ENCODE measurements at regions not wholly inside any gene's neighbourhood (a gene's known extent, or its start where the extent isn't known, plus 50 kb on each side); places are given as distances from the start of the nearest gene placed in this dataset.
A peak's percentile ranks its signal among the peaks of the same experiment; 100 is the strongest.

- no peak overlapping the region for H3K27ac ChIP-seq
- ATAC-seq (replicated peaks in 6 of 8): peak in 2 of 8 experiments; percentile 22 to 52
- in situ Hi-C loops (cut with MboI; ENCODE audit: low pct_unique_long_range_greater_than_20kb in 2 of 9, low sequenced_read_pairs in 9 of 9, unreplicated experiment in 9 of 9): no loop called here
- peaks cover 0 to 17% of the 10 kb centered on the region in 2 donors for H3K4me1 ChIP-seq (replicated peaks in 1 of 2)
- WGBS, 10 experiments: 0 to 94% (median 70%) methylated on average over 1 to 2 of the region's 2 CpGs; no CpG with 5 or more reads in 2 of the 10 experiments
- no peak overlapping the region for H3K4me3 ChIP-seq
Measured at GRCh38 chr2:83650161-83650560, 808.9 kb downstream of the SUCLG1 start.

DNA sequence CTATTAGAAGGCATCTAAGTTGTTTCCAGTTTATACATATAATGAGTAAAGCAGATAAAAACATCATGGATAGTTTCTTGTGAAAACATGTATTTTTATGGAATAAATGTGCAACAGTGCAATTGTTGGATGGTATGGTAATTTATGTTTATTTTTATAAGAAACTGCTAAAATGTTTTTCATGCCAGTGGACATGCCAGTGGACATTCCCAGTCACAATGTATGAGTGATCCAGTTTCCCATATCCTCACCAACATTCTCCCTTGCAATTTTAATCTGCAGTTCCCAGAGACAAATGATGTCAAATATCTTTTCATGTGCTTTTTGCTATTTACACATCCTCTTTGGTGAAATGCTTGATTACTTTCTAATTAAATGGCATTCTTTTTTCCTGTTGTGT is 818.6 kb downstream of the SUCLG1 start:
- Histone ChIP-seq H3K4me1 (replicated peaks in 1 of 2) (no peaks in the 10 kb centered on the region), H3K27ac (no peak overlapping the region), H3K4me3 (no peak overlapping the region)
- ATAC-seq (replicated peaks in 6 of 8): no peak
- in situ Hi-C loops (cut with MboI; ENCODE audit: low pct_unique_long_range_greater_than_20kb in 2 of 9, low sequenced_read_pairs in 9 of 9, unreplicated experiment in 9 of 9): no loop called here

DNA sequence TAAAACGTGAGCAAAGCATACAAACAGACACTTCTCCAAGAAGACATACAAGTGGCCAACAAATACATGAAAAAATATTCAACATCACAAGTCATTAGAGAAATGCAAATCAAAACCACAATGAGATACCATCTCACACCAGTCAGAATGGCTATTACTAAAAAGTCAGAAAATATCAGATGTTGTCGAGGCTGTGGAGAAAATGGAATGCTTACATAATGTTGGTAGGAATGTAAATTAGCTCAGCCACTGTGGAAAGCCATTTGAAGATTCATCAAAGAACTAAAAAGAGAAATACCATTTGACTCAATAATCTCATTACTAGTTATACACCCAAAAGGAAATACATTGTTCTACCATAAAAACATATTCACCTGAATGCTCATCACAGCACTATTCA is 825.7 kb downstream of the SUCLG1 start:
- Histone ChIP-seq H3K27ac (no peak overlapping the region), H3K4me3 (no peak overlapping the region), H3K4me1 (replicated peaks in 1 of 2) (no peaks in the 10 kb centered on the region)
- ATAC-seq (replicated peaks in 6 of 8): peak in 1 of 8 experiments; percentile 56
- WGBS, 10 experiments: 0 to 92% (median 63%) methylated on average over 1 to 2 of the region's 2 CpGs
- in situ Hi-C loops (cut with MboI; ENCODE audit: low pct_unique_long_range_greater_than_20kb in 2 of 9, low sequenced_read_pairs in 9 of 9, unreplicated experiment in 9 of 9): no loop called here

GRCh38 chr2:83630351-83630750 is 828.7 kb downstream of the SUCLG1 start:
- H3K4me3 ChIP-seq: no peak overlapping the region
- WGBS, 10 experiments: 16 to 100% (median 75%) methylated on average over 2 of the region's 2 CpGs
- ATAC-seq (replicated peaks in 6 of 8): no peak
- in situ Hi-C loops (cut with MboI; ENCODE audit: low pct_unique_long_range_greater_than_20kb in 2 of 9, low sequenced_read_pairs in 9 of 9, unreplicated experiment in 9 of 9): no loop called here
- H3K27ac ChIP-seq: no peak overlapping the region
- H3K4me1 ChIP-seq (replicated peaks in 1 of 2): no peaks in the 10 kb centered on the region

- 26 to 96% (median 90%) methylated on average over 3 to 4 of the region's 4 CpGs for WGBS, 10 experiments
- in situ Hi-C loops (cut with MboI; ENCODE audit: low pct_unique_long_range_greater_than_20kb in 2 of 9, low sequenced_read_pairs in 9 of 9, unreplicated experiment in 9 of 9): no loop called here
Measured at GRCh38 chr2:83615511-83615910, 843.6 kb downstream of the SUCLG1 start.

GRCh38 chr2:83613178-83613577 is 845.9 kb downstream of the SUCLG1 start:
- 50 to 100% (median 84%) methylated on average over 1 of the region's 1 CpG; no CpG with 5 or more reads in 2 of the 10 experiments for WGBS, 10 experiments
- Histone ChIP-seq H3K4me1 (replicated peaks in 1 of 2) (no peaks in the 10 kb centered on the region), H3K4me3 (no peak overlapping the region), H3K27ac (no peak overlapping the region)
- in situ Hi-C loops (cut with MboI; ENCODE audit: low pct_unique_long_range_greater_than_20kb in 2 of 9, low sequenced_read_pairs in 9 of 9, unreplicated experiment in 9 of 9): no loop called here
- no peak for ATAC-seq (replicated peaks in 6 of 8)

More at GRCh38 chr2:83615511-83615910, 843.6 kb downstream of the SUCLG1 start:
- Histone ChIP-seq H3K4me3 (no peak overlapping the region), H3K27ac (no peak overlapping the region), H3K4me1 (replicated peaks in 1 of 2) (no peaks in the 10 kb centered on the region)
- ATAC-seq (replicated peaks in 6 of 8): no peak

DNA sequence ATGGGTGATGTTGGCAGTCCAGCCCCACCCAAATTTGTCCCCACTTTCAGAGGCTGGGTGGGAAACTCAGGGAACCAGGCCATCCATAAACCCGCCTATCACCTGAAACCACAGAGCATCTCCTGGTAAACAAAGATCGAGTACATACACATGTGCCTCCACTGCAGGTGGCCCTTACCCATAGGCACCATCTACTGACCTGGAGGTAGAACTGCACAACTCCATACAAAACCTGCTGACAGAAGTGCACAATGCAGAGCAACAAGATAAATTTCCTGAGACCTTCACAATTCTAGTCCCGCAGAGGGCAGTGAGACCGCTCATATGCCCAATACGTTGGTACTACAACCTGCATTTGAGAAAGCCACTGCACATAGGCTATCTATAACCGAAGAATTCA is 856.3 kb downstream of the SUCLG1 start:
- in situ Hi-C loops (cut with MboI; ENCODE audit: low pct_unique_long_range_greater_than_20kb in 2 of 9, low sequenced_read_pairs in 9 of 9, unreplicated experiment in 9 of 9): no loop called here
- Histone ChIP-seq H3K27ac (no peak overlapping the region), H3K4me3 (no peak overlapping the region), H3K4me1 (replicated peaks in 1 of 2) (no peaks in the 10 kb centered on the region)
- peak in 1 of 8 experiments; percentile 26 for ATAC-seq (replicated peaks in 6 of 8)
- WGBS, 10 experiments: 40 to 100% (median 94%) methylated on average over 1 to 6 of the region's 6 CpGs; no CpG with 5 or more reads in 1 of the 10 experiments

DNA sequence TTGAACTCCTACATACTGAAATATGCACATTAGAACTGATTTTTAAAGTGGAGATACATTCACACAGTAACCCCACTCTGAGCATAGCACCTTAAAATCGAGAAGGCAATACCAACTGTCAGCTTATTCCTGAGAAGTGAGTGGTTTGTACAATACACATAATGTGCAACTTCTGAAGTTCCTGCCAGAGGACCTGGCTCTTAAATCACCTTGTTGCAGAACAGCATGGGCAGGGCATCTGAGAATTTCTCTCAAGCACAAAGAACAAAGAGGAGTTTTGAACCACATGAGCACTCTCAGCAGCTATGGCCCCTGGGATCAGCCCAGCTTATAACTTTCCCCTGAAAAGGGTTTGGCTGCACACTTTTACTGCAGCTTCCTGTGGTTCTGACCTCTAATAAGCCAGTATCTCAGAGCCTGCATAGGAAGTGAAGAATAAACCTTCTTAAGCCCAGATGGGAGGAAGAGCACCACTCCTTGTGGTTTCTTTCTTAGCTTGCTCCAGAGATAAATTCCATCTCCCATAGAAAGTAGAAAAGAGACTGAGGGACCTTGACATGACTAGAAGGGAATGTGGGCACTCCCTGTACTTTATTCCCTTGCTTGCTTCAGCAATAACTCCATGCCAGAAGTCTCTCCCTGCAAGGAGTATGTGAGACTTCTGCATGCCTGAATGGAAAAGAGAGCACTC is 862.3 kb downstream of the SUCLG1 start:
- peak in 1 of 8 experiments; percentile 52 for ATAC-seq (replicated peaks in 6 of 8)
- Histone ChIP-seq H3K4me3 (no peak overlapping the region), H3K27ac (no peak overlapping the region), H3K4me1 (replicated peaks in 1 of 2) (no peaks in the 10 kb centered on the region)
- 0 to 100% (median 60%) methylated on average over 1 of the region's 1 CpG; no CpG with 5 or more reads in 4 of the 10 experiments for WGBS, 10 experiments
- in situ Hi-C loops (cut with MboI; ENCODE audit: low pct_unique_long_range_greater_than_20kb in 2 of 9, low sequenced_read_pairs in 9 of 9, unreplicated experiment in 9 of 9): no loop called here

DNA sequence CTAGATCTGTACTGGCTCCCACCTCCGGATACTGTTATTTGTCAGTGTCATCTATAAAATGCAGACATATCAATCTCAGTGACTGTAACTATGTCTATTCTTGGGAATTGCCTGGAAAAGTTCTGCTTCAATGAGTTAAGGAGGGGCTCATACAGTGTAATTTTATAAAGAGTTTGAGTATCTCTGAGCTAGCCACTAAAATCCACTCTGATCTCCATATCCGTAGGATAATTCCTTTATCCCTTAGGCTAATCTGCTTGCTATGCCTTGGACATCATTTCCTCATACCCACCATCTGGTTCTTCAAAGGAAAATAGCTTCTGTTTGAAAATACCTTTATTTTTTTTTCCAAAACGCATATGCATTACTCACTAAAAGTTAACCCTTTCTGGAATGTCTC is 863.2 kb downstream of the SUCLG1 start:
- H3K27ac ChIP-seq: no peak overlapping the region
- 0 to 100% (median 75%) methylated on average over 1 to 3 of the region's 3 CpGs; no CpG with 5 or more reads in 1 of the 10 experiments for WGBS, 10 experiments
- in situ Hi-C loops (cut with MboI; ENCODE audit: low pct_unique_long_range_greater_than_20kb in 2 of 9, low sequenced_read_pairs in 9 of 9, unreplicated experiment in 9 of 9): no loop called here
- peak in 2 of 8 experiments; percentile 75 to 96 for ATAC-seq (replicated peaks in 6 of 8)
- no peak overlapping the region for H3K4me3 ChIP-seq
- H3K4me1 ChIP-seq (replicated peaks in 1 of 2): no peaks in the 10 kb centered on the region

DNA sequence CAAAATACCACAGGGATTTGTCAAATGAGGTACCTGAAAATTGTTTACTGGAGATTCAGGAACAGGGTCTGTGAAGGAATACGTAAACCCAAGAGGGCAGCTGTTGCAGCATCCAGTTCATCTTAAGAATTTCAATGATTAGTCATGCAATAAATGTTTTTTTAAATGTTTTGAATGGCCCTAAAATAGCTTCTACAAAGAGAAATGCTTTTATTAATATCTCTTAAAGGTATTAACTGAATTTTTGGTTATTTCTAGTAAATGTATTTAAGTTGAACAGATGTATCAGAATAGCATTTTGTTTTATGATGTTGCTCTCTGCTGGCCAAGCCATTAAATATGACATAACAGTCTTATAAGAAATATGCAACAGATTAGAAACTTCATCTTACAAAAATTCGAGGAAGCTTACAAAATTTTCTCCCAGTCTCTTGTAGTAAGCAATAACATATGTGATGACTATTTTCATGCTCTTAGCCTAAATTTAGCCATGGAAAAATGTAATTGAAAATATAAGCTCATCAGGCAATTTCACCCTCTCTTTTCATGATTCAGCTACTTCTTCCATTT is 863.9 kb downstream of the SUCLG1 start:
- H3K4me3 ChIP-seq: no peak overlapping the region
- ATAC-seq (replicated peaks in 6 of 8): no peak
- in situ Hi-C loops (cut with MboI; ENCODE audit: low pct_unique_long_range_greater_than_20kb in 2 of 9, low sequenced_read_pairs in 9 of 9, unreplicated experiment in 9 of 9): no loop called here
- WGBS, 10 experiments: 7 to 82% (median 56%) methylated on average over 1 to 2 of the region's 2 CpGs
- no peaks in the 10 kb centered on the region for H3K4me1 ChIP-seq (replicated peaks in 1 of 2)
- no peak overlapping the region for H3K27ac ChIP-seq

- H3K4me3 ChIP-seq: no peak overlapping the region
- ATAC-seq (replicated peaks in 6 of 8): no peak
- 0 to 100% (median 73%) methylated on average over 1 to 5 of the region's 5 CpGs for WGBS, 10 experiments
- H3K27ac ChIP-seq: no peak overlapping the region
- no peaks in the 10 kb centered on the region for H3K4me1 ChIP-seq (replicated peaks in 1 of 2)
- in situ Hi-C loops (cut with MboI; ENCODE audit: low pct_unique_long_range_greater_than_20kb in 2 of 9, low sequenced_read_pairs in 9 of 9, unreplicated experiment in 9 of 9): no loop called here
Measured at GRCh38 chr2:83594241-83595120, 864.6 kb downstream of the SUCLG1 start.

DNA sequence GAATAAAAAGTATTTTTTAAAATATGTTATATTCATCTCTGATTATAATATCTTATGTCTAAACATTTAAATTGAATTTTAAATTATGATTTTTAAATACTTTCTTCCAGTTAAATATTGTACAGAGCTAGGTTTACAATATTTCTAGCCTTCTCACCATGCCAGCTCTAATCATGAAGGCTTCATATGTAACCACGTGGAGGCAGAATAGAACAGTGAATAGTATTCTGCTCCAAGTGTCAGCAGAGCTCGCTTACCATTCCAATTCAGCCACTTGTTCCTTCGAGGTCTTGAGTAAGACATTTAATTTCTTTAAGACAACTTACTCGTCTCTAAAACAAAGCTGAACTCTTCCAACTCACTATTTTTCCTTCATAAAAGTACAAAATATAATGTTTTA is 871.8 kb downstream of the SUCLG1 start:
- Histone ChIP-seq H3K4me3 (no peak overlapping the region), H3K4me1 (replicated peaks in 1 of 2) (peaks cover 0 to 4% of the 10 kb centered on the region in 2 donors), H3K27ac (no peak overlapping the region)
- in situ Hi-C loops (cut with MboI; ENCODE audit: low pct_unique_long_range_greater_than_20kb in 2 of 9, low sequenced_read_pairs in 9 of 9, unreplicated experiment in 9 of 9): no loop called here
- peak in 1 of 8 experiments; percentile 67 for ATAC-seq (replicated peaks in 6 of 8)
- 18 to 100% (median 77%) methylated on average over 1 to 4 of the region's 4 CpGs for WGBS, 10 experiments

GRCh38 chr2:83585250-83585649 is 873.8 kb downstream of the SUCLG1 start:
- 20 to 78% (median 46%) methylated on average over 1 to 2 of the region's 2 CpGs for WGBS, 10 experiments

More at GRCh38 chr2:83585250-83585649, 873.8 kb downstream of the SUCLG1 start:
- in situ Hi-C loops (cut with MboI; ENCODE audit: low pct_unique_long_range_greater_than_20kb in 2 of 9, low sequenced_read_pairs in 9 of 9, unreplicated experiment in 9 of 9): no loop called here
- H3K4me1 ChIP-seq (replicated peaks in 1 of 2): peaks cover 0 to 4% of the 10 kb centered on the region in 2 donors
- no peak for ATAC-seq (replicated peaks in 6 of 8)
- no peak overlapping the region for H3K4me3 ChIP-seq
- H3K27ac ChIP-seq: no peak overlapping the region

Data from motor neuron (in vitro differentiated cells).